PC-9 (cell line): ENCODE measurements at regions not wholly inside any gene's neighbourhood (a gene's known extent, or its start where the extent isn't known, plus 50 kb on each side); places are given as distances from the start of the nearest gene placed in this dataset.

ENCODE experiments used
- BruUV-seq: library from RNA; stranded (reverse); fragments of 400-500 nt; replicated peaks from 2 replicates; lab custom pipeline; 2021; lab: Mats Ljungman, UMichigan
- CTCF ChIA-PET: fragments of 300-600 bp; sonication (Branson Sonifier 250); formaldehyde crosslinking; loops from one replicate; lab custom pipeline; 2022; ENCODE audit warnings: antibody characterized with exemption; lab: Charles Lee
- POLR2A ChIA-PET: fragments of 300-600 bp; sonication (Branson Sonifier 250); formaldehyde crosslinking; loops from one replicate; lab custom pipeline; 2022; ENCODE audit warnings: antibody characterized with exemption; ENCODE audit not compliant: unreplicated experiment; lab: Charles Lee
- DNase-seq, 2 experiments: peaks; one replicate each; pipeline versions ENCODE4 v3.0.0 to v3.0.0-alpha.2; 2015 to 2022; ENCODE audit warnings: mixed read lengths in 1 of 2
- H2AFZ ChIP-seq: fragments of 200-600 bp; sonication (generic); 2 replicates; pipeline ENCODE4 v1.8.1; 2017; ENCODE audit warnings: antibody characterized with exemption
- H3F3A ChIP-seq: fragments of 200-600 bp; sonication (generic); 2 replicates; pipeline ENCODE4 v1.8.1; 2017; ENCODE audit warnings: antibody characterized with exemption, mild to moderate bottlenecking, low read depth; ENCODE audit not compliant: insufficient read depth
- H3K27ac ChIP-seq: fragments of 200-600 bp; sonication (generic); 2 replicates; pipeline ENCODE4 v1.6.1; 2016; ENCODE audit warnings: mixed run types
- H3K27me3 ChIP-seq: fragments of 200-600 bp; sonication (generic); 2 replicates; pipeline ENCODE4 v1.6.1; 2016; ENCODE audit warnings: low read depth, mixed run types; ENCODE audit not compliant: insufficient read depth
- H3K36me3 ChIP-seq: fragments of 200-600 bp; sonication (generic); 2 replicates; pipeline ENCODE4 v1.6.1; 2016; ENCODE audit warnings: low read depth, mixed run types
- H3K4me1 ChIP-seq: fragments of 200-600 bp; sonication (generic); replicated peaks from 2 replicates; pipeline ENCODE4 v1.6.1; 2016; ENCODE audit warnings: mixed run types; ENCODE audit not compliant: insufficient read depth
- H3K4me2 ChIP-seq: fragments of 200-600 bp; sonication (generic); 2 replicates; pipeline ENCODE4 v1.6.1; 2017; ENCODE audit warnings: mixed run types
- H3K4me3 ChIP-seq: fragments of 200-600 bp; sonication (generic); 2 replicates; pipeline ENCODE4 v1.6.1; 2016; ENCODE audit warnings: mixed run types
- H3K79me2 ChIP-seq: fragments of 200-600 bp; sonication (generic); 2 replicates; pipeline ENCODE4 v1.6.1; 2017; ENCODE audit warnings: low read depth, mixed run types
- H3K9me2 ChIP-seq: fragments of 200-600 bp; sonication (generic); 2 replicates; pipeline ENCODE4 v1.8.1; 2017; ENCODE audit warnings: mild to moderate bottlenecking; ENCODE audit not compliant: insufficient read depth
- H3K9me3 ChIP-seq: fragments of 200-600 bp; sonication (generic); 2 replicates; pipeline ENCODE4 v1.8.1; 2016; ENCODE audit warnings: low read depth; ENCODE audit not compliant: insufficient read depth
- H4K20me1 ChIP-seq: fragments of 200-600 bp; sonication (generic); 2 replicates; pipeline ENCODE4 v1.8.1; 2017; ENCODE audit not compliant: insufficient read depth
- EZH2 ChIP-seq: fragments of 200-600 bp; sonication (generic); IDR thresholded peaks from 2 replicates; pipeline ENCODE4 v1.8.0; 2017; ENCODE audit warnings: antibody characterized with exemption, low read depth
- intact Hi-C: fragments of 100-400 bp; cut with micrococcal nuclease; formaldehyde crosslinking; loops from one replicate; pipeline ENCODE4 v1.10.0; 2022; ENCODE audit not compliant: unreplicated experiment
- TF ChIP-seq, protein P1 (sequence below): fragments of 200-600 bp; sonication (generic); conservative IDR thresholded peaks from 2 replicates; pipeline ENCODE4 v1.6.1; 2017; ENCODE audit warnings: mixed run types, antibody characterized with exemption, mild to moderate bottlenecking, moderate library complexity

DNA sequence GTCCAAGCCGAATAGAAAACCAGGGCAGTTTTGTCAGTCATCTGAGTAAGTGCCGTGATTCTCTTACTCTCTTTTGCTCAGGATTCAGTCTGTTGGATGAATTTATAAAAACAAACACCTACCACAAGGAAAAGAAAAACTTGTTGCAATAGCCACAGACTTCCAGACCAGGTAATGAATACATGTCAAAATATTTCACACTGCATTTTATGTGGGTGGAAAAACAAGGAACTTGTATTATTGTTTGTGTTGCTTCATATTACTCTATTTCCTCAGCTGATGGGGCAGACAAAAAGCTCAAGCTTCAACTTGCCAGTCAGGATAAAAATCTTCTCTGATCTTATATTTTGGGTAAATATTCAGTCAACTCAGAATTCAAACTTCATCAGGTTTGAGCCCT lies 1125.7 kb downstream of the NLGN4Y start:
- BruUV-seq = no TSS peak
- Histone ChIP-seq H3K9me3 (no peaks in the 10 kb centered on the region), H4K20me1 (no peaks in the 10 kb centered on the region), H3K27me3 (no peaks in the 10 kb centered on the region), H3K4me2 (no peak overlapping the region), H3K79me2 (no peaks in the 10 kb centered on the region), H3K4me1 (no peaks in the 10 kb centered on the region), H3K4me3 (no peak overlapping the region), H3K9me2 (no peaks in the 10 kb centered on the region), H3K27ac (no peak overlapping the region), H2AFZ (no peak overlapping the region), H3K36me3 (no peaks in the 10 kb centered on the region), H3F3A (no peaks in the 10 kb centered on the region)
- ChIA-PET POLR2A (no interaction called here), CTCF (no interaction called here)
- intact Hi-C loops = no loop called here
- no peak for DNase-seq
- TF ChIP-seq EZH2 = no peak
- TF ChIP-seq, protein P1, sequence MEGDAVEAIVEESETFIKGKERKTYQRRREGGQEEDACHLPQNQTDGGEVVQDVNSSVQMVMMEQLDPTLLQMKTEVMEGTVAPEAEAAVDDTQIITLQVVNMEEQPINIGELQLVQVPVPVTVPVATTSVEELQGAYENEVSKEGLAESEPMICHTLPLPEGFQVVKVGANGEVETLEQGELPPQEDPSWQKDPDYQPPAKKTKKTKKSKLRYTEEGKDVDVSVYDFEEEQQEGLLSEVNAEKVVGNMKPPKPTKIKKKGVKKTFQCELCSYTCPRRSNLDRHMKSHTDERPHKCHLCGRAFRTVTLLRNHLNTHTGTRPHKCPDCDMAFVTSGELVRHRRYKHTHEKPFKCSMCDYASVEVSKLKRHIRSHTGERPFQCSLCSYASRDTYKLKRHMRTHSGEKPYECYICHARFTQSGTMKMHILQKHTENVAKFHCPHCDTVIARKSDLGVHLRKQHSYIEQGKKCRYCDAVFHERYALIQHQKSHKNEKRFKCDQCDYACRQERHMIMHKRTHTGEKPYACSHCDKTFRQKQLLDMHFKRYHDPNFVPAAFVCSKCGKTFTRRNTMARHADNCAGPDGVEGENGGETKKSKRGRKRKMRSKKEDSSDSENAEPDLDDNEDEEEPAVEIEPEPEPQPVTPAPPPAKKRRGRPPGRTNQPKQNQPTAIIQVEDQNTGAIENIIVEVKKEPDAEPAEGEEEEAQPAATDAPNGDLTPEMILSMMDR = no peak

GRCh38 chrY:15688531-15688930 lies 1164.2 kb downstream of the NLGN4Y start:
- TF ChIP-seq, protein P1 = no peak
- no peak for TF ChIP-seq EZH2
- POLR2A ChIA-PET = no interaction called here
- Histone ChIP-seq H3K4me2 (no peak overlapping the region), H4K20me1 (no peaks in the 10 kb centered on the region), H3K9me3 (no peaks in the 10 kb centered on the region), H3K4me1 (no peaks in the 10 kb centered on the region), H2AFZ (no peak overlapping the region), H3K27ac (no peak overlapping the region), H3K27me3 (no peaks in the 10 kb centered on the region), H3K79me2 (no peaks in the 10 kb centered on the region), H3K36me3 (no peaks in the 10 kb centered on the region), H3F3A (no peaks in the 10 kb centered on the region), H3K9me2 (no peaks in the 10 kb centered on the region), H3K4me3 (no peak overlapping the region)
- CTCF ChIA-PET = no interaction called here
- intact Hi-C loops = no loop called here
- DNase-seq = no peak
- no TSS peak for BruUV-seq

DNA sequence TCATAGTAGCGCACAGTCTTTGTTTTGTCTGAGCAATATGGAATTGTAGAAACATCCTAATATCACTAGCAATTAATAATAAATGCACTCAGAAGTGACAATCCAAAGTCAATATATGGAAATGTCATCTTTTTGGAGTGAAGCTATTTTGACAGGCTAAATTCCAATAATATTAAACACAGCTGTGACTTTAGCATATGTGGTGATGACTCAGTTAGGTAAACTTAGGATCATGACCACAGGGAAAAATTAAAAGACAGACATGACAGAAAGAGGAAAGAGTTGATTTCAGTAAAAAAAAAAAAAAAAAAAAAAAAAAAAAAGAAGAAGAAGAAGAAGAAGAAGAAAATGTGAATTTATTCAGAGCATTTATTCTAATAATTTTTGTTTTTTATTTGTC lies 1165.7 kb downstream of the NLGN4Y start:
- BruUV-seq = no TSS peak

More for the DNA sequence above, 1165.7 kb downstream of the NLGN4Y start:
- H3F3A ChIP-seq = no peaks in the 10 kb centered on the region
- no peaks in the 10 kb centered on the region for H4K20me1 ChIP-seq
- ChIA-PET CTCF (no interaction called here), POLR2A (no interaction called here)
- DNase-seq = no peak
- TF ChIP-seq, protein P1 = no peak
- TF ChIP-seq EZH2 = no peak
- H3K4me3 ChIP-seq = no peak overlapping the region
- no peak overlapping the region for H3K27ac ChIP-seq
- no peaks in the 10 kb centered on the region for H3K27me3 ChIP-seq
- no peak overlapping the region for H3K4me2 ChIP-seq
- H3K9me2 ChIP-seq = no peaks in the 10 kb centered on the region
- no peaks in the 10 kb centered on the region for H3K9me3 ChIP-seq
- no peaks in the 10 kb centered on the region for H3K36me3 ChIP-seq
- no peaks in the 10 kb centered on the region for H3K4me1 ChIP-seq
- no peaks in the 10 kb centered on the region for H3K79me2 ChIP-seq
- intact Hi-C loops = no loop called here
- H2AFZ ChIP-seq = no peak overlapping the region
